ENCODE measurements at regions not wholly inside any gene's neighbourhood (a gene's known extent, or its start where the extent isn't known, plus 50 kb on each side); places are given as distances from the start of the nearest gene placed in this dataset.

GRCh38 chr7:13466874-13467547 is 522.5 kb downstream of the ETV1 start:
- TF ChIP-seq CTCF (IDR thresholded peaks at IDR 0.05) (no peak), EP300 (IDR thresholded peaks at IDR 0.05) (no peak)

All from sigmoid colon (tissue), 4 donors.